ENCODE measurements at regions not wholly inside any gene's neighbourhood (a gene's known extent, or its start where the extent isn't known, plus 50 kb on each side); places are given as distances from the start of the nearest gene placed in this dataset.

GRCh38 chr2:35973132-35973736, 382.3 kb upstream of the CRIM1 start:
- Mint-ChIP-seq H3K27ac (no peak overlapping the region), H3K27me3 (no peaks in the 10 kb centered on the region), H3K4me1 (ENCODE audit: low read depth) (no peaks in the 10 kb centered on the region), H3K36me3 (ENCODE audit: low read depth) (no peaks in the 10 kb centered on the region), H3K9me3 (no peaks in the 10 kb centered on the region), H3K4me3 (no peak overlapping the region)
- peak; percentile 39 for TF ChIP-seq CTCF (IDR thresholded peaks at IDR 0.05)
- intact Hi-C loops (cut with DNase I, micrococcal nuclease): loop anchor here in 1 of 2 experiments (10.0 kb wide), 1 partner anchor 382 kb away; the partner anchor contains the start of gene CRIM1
- peaks cover 0 to 6% of the 10 kb centered on the region in 2 experiments for H3K27me3 ChIP-seq (ENCODE audit: control insufficient read depth in 1 of 2, insufficient read depth in 2 of 2, low read length in 2 of 2)
- CTCF ChIA-PET: no interaction called here
- H3K27ac ChIP-seq (ENCODE audit: low read depth in 1 of 2, low read length in 2 of 2): no peak overlapping the region
- DNase-seq (peak in 3 of 14 experiments; percentile 30 to 44 (median 33)), ATAC-seq (ENCODE audit: poor library complexity) (no peak)
- H3K9me3 ChIP-seq (ENCODE audit: control insufficient read depth in 1 of 2, insufficient read depth in 1 of 2, low read length in 2 of 2): no peaks in the 10 kb centered on the region
- no peaks in the 10 kb centered on the region for H3K36me3 ChIP-seq (ENCODE audit: insufficient read depth, low read length)
- H3K4me1 ChIP-seq (ENCODE audit: insufficient read depth, low read length): no peaks in the 10 kb centered on the region
- POLR2A ChIA-PET: no interaction called here
- no peak overlapping the region for H3K4me3 ChIP-seq (ENCODE audit: low read length)

- DNase-seq: no peak
- intact Hi-C loops (cut with DNase I, micrococcal nuclease): no loop called here
- H3K27ac ChIP-seq (ENCODE audit: low read depth in 1 of 2, low read length in 2 of 2): no peak overlapping the region
- H3K27me3 ChIP-seq (ENCODE audit: control insufficient read depth in 1 of 2, insufficient read depth in 2 of 2, low read length in 2 of 2): peaks cover 0 to 3% of the 10 kb centered on the region in 2 experiments
- no peaks in the 10 kb centered on the region for H3K4me1 Mint-ChIP-seq (ENCODE audit: low read depth)
- H3K36me3 ChIP-seq (ENCODE audit: insufficient read depth, low read length): no peaks in the 10 kb centered on the region
- no peak overlapping the region for H3K4me3 ChIP-seq (ENCODE audit: low read length)
- H3K36me3 Mint-ChIP-seq (ENCODE audit: low read depth): no peaks in the 10 kb centered on the region
- H3K4me1 ChIP-seq (ENCODE audit: insufficient read depth, low read length): no peaks in the 10 kb centered on the region
- no peaks in the 10 kb centered on the region for H3K9me3 Mint-ChIP-seq
- no peaks in the 10 kb centered on the region for H3K27me3 Mint-ChIP-seq
- TF ChIP-seq CTCF (IDR thresholded peaks at IDR 0.05): no peak
- H3K9me3 ChIP-seq (ENCODE audit: control insufficient read depth in 1 of 2, insufficient read depth in 1 of 2, low read length in 2 of 2): no peaks in the 10 kb centered on the region
- ChIA-PET CTCF (interaction anchor here (1.2 kb wide), 1 partner anchor 12 kb away, joined by 4 read pairs; no protein-coding TSS in a partner anchor), POLR2A (no interaction called here)
- no peak overlapping the region for H3K4me3 Mint-ChIP-seq
- H3K27ac Mint-ChIP-seq: no peak overlapping the region
- no peak for ATAC-seq (ENCODE audit: poor library complexity)
These were observed 391.8 kb upstream of the CRIM1 start for GRCh38 chr2:35963824-35964223.

- POLR2A ChIA-PET: interaction anchor here (0.6 kb wide), 1 partner anchor 650 kb away, joined by 3 read pairs; no protein-coding TSS in a partner anchor
- CTCF ChIA-PET: no interaction called here
These were observed 392.2 kb upstream of the CRIM1 start for GRCh38 chr2:35963357-35963756.

More at GRCh38 chr2:35963357-35963756, 392.2 kb upstream of the CRIM1 start:
- Histone ChIP-seq H3K9me3 (ENCODE audit: control insufficient read depth in 1 of 2, insufficient read depth in 1 of 2, low read length in 2 of 2) (no peaks in the 10 kb centered on the region), H3K36me3 (ENCODE audit: insufficient read depth, low read length) (no peaks in the 10 kb centered on the region), H3K27me3 (ENCODE audit: control insufficient read depth in 1 of 2, insufficient read depth in 2 of 2, low read length in 2 of 2) (peaks cover 0 to 3% of the 10 kb centered on the region in 2 experiments), H3K4me3 (ENCODE audit: low read length) (no peak overlapping the region), H3K27ac (ENCODE audit: low read depth in 1 of 2, low read length in 2 of 2) (no peak overlapping the region), H3K4me1 (ENCODE audit: insufficient read depth, low read length) (no peaks in the 10 kb centered on the region)
- H3K36me3 Mint-ChIP-seq (ENCODE audit: low read depth): no peaks in the 10 kb centered on the region
- intact Hi-C loops (cut with DNase I, micrococcal nuclease): no loop called here
- DNase-seq (no peak), ATAC-seq (ENCODE audit: poor library complexity) (no peak)
- H3K27ac Mint-ChIP-seq: no peak overlapping the region
- H3K4me1 Mint-ChIP-seq (ENCODE audit: low read depth): no peaks in the 10 kb centered on the region
- no peak overlapping the region for H3K4me3 Mint-ChIP-seq
- H3K9me3 Mint-ChIP-seq: no peaks in the 10 kb centered on the region
- H3K27me3 Mint-ChIP-seq: no peaks in the 10 kb centered on the region
- TF ChIP-seq CTCF (IDR thresholded peaks at IDR 0.05): no peak

Measured in CD4-positive, alpha-beta T cell (primary cell).